ENCODE measurements at regions not wholly inside any gene's neighbourhood (a gene's known extent, or its start where the extent isn't known, plus 50 kb on each side); places are given as distances from the start of the nearest gene placed in this dataset.

- DNase-seq (ENCODE audit: extremely low read depth, low read depth, low spot score) = no peak
These were observed 389.2 kb upstream of the F9 start for GRCh38 chrX:139141370-139141769.

- DNase-seq (ENCODE audit: extremely low read depth, low read depth, low spot score) = no peak
These were observed 396.2 kb upstream of the F9 start for GRCh38 chrX:139134316-139134715.

GRCh38 chrX:139126493-139126892, 404.0 kb upstream of the F9 start:
- no peak for DNase-seq (ENCODE audit: extremely low read depth, low read depth, low spot score)

DNA sequence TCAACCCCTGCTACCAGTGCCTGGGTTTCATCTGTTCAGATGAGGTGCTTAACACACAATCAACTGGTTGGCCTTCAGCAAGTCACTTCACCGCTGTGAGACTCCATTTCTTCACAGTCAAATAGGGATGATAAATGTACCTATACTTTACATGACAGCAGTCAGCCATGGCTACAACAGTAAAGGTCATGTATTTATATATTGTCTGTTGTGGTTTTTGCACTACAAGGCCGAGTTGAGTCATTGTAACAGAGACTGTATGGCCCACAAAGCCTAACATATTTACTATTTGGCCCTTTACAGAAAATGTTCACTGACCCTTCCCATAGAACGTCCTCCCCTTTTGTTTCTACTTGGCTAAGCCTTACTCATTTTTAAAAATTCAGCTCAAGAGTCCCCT, 404.6 kb upstream of the F9 start:
- DNase-seq (ENCODE audit: extremely low read depth, low read depth, low spot score) = no peak

- DNase-seq (ENCODE audit: extremely low read depth, low read depth, low spot score) = no peak
These were observed 408.8 kb upstream of the F9 start for GRCh38 chrX:139121616-139122286.

DNA sequence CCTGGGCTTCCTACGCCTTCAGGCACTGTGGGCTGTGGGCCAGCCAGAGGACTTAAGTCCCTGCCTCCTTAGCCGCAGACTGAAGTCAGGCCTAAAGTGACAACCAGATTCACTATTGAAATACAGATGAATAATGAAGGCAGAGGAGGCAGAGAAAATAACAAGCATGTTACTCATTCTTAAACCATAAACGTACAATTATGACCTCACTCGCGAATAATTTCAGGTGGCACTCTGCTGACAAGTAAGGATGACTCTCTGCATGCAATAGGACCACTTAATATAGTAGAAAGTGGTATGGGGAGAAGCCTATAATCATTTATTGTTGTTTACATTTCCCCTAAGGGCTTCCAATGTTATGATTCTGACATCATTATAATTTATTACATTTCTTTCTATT, 409.2 kb upstream of the FGF13 start:
- no peak for DNase-seq (ENCODE audit: extremely low read depth, low read depth, low spot score)

GRCh38 chrX:139113708-139114107, 402.2 kb upstream of the FGF13 start:
- no peak for DNase-seq (ENCODE audit: extremely low read depth, low read depth, low spot score)

DNA sequence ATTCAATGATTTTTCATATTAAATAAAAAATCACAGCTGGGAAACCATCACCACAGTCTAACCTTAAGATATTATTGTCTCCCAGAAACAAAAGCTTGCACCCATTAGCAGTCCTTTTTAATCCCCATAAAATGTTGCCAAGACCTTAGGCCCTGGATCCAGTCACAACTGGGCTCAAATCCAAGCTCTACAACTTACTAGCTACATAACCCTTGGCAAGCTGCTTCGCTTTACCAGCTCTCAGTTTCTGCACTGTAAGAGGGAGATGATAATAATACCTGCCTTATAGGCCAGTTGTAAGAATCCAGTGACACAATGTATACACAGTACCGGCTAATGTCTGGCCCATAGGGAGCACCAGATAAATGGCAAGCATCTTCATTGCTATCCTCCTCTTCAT, 400.9 kb upstream of the FGF13 start:
- no peak for DNase-seq (ENCODE audit: extremely low read depth, low read depth, low spot score)

- DNase-seq (ENCODE audit: extremely low read depth, low read depth, low spot score) = no peak
These were observed 394.6 kb upstream of the FGF13 start for GRCh38 chrX:139106069-139106468.

DNA sequence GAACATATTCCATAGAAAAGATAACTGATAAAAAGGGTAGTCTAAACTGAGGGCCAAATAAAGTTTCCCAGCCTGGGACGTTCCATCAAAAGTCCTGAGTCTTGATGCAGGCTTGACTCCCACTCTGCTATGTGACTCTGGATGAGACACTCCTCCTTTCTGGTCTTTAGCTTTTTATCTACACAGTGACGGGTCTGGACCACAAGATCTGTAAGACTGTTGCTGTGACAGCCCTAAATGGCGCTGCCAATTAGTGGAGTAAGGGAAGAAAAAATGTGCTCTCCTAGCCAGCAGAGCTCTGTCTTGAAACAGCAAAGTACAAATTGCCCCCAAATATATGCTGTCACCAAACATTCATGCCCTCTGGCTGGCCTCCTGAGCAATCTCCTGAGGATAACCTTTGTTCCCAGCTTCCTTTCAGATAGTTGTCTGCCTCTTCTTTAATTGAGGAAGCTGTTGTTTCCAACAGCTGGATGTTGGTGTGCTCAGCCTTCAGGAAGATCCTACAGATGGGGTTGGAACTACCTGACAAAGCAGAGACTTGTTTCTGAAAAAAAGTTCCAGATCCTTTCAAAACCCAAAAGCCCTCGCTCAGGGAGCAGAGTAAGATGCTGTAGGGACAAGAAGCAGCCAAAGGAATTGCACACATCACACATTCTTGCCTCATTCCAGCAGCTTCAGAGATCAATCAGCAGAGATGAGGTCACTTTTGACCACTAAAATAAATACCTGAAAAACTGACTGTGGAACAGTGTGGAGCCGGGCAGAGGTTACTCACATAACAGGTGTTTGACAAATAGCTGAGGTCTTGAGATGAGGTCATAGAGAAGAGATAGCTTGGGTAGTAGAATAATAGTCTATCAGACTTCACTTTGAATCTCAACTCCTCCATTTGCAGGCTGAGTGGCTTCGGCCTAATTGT, 383.4 kb upstream of the FGF13 start:
- DNase-seq (ENCODE audit: extremely low read depth, low read depth, low spot score) = no peak

DNA sequence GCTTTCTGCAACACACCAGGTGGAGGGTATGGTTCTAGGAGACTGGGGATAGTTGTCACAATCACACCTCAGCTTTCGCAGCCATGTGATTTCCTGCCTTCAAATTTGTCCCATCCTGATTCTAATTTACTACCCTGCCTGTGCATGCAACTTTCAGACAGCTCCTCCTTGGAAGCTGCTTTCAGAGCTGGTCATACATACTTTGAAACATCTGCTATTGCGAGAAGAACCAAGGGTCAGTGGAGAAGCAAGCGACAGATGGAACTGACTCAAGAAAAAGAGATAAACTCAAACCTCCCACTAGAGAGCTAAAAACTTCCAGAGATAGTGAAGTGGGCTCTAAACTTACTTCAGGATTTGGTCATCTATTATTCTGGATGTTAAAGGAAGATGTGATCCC, 381.7 kb upstream of the FGF13 start:
- no peak for DNase-seq (ENCODE audit: extremely low read depth, low read depth, low spot score)

DNA sequence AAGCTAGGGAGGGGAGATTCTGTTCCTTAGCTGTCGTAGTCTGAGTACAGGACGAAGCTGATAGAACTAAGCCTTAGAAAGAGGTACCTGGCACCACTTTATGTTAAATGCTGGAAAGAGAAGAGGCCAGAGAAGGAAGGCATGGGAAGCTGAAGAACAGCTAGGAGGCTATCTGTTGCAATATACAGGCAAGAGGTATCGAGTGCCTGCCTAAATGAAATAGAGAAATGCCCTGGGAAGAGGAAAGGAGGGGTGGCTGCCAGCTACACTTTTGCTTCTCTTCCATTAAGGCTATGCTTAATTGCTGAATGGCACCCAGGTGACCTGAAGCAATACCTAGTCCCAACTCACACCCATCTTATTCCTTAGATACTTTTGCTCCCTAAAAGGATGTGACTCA, 380.4 kb upstream of the FGF13 start:
- DNase-seq (ENCODE audit: extremely low read depth, low read depth, low spot score) = no peak

DNA sequence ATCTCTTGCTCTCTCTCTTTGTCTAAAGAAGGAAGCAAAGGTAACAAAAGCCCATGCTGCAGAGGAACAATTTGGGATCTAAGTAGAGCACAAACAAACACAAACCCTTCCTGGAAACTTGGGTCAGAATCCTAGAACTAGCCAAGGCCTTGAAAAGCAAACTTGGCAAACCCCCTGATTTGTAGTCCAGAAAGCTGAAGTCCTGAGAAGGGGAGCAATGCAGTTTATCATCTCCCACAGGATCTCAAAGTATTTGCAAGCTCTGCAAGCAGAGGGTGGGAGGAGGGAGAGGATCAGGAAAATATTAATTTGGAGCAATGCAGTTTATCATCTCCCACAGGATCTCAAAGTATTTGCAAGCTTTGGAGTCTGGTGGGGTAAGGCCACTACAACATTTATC, 379.5 kb upstream of the FGF13 start:
- no peak for DNase-seq (ENCODE audit: extremely low read depth, low read depth, low spot score)

DNA sequence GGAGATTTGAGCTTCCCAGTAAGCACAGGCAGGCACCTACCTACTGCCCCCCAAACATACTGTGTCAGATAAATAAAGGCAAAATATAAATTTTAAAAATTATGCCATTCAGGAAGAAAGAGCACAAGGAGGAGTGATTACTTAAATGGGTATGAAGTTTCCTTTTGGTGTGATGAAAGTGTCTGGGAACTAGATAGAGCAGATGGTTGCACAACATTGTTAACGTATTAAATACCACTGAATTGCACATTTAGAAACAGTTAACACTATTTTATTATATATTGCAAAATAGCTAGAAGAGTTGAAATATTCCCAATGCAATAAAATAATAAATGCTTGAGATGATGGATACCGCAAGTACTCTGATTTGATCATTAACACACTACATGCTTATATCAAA, 374.7 kb upstream of the FGF13 start:
- DNase-seq (ENCODE audit: extremely low read depth, low read depth, low spot score) = no peak

DNA sequence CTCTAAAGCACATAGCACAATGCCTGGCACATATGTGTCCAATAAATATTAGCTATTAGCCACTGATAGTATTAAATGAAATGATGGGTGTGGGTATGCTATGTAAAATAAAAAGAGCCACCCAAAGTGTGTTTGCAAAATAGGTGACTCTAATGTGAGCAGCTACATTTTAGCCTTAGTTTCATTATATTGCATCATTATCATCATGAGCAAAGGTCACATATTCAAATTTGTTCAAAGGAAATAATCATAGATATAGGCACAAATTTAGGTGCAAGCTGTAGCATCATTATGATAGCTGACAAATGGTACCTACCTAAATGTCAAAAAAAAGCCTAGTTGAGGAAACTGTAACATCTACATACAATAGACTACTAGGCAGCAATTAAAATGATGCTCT, 373.9 kb upstream of the FGF13 start:
- no peak for DNase-seq (ENCODE audit: extremely low read depth, low read depth, low spot score)

GRCh38 chrX:139083191-139083590, 371.7 kb upstream of the FGF13 start:
- DNase-seq (ENCODE audit: extremely low read depth, low read depth, low spot score) = no peak

DNA sequence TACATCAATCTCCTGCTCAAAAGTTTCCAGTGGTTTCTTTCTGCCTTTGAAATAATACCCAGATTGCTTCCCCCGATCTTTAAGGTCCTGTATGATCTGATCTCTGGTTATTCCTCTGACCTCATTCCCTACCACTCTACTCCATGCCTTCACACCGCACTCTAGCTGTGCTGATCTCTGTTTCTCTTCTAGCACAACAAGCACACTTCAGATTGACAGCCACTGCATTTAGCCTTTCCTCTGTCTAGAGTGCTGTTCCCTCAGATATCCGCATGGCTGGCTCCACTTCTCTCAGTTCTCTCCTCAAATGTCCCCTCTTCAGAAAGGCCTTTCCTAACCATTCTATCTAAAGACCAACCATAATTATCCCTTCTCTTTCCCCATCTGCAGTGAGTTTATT, 370.4 kb upstream of the FGF13 start:
- DNase-seq (ENCODE audit: extremely low read depth, low read depth, low spot score) = no peak

- no peak for DNase-seq (ENCODE audit: extremely low read depth, low read depth, low spot score)
These were observed 368.3 kb upstream of the FGF13 start for GRCh38 chrX:139079789-139080188.

DNA sequence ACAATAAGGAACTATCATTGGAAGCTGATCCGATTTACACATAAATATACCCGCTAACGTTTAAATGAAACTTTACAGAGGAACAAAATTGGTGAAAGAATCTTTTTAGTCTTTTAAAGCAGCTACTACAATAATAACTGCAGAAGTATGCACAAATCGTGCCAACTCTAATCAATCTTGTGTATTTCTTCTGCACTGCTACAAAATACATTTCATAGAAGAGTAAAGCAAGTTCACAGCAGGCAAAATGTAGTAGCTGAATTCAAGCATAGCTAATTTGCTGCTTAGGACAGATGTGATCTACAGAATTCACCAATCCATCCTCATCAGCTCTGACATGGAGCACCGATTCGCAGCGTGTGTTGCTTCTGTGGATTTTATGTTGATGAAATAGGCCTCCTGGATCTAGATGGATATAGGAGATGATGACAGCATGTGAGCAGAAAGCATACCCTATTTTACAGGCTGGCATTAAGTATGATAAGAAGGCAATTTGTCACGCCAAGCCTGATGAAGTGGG, 367.3 kb upstream of the FGF13 start:
- no peak for DNase-seq (ENCODE audit: extremely low read depth, low read depth, low spot score)

GRCh38 chrX:139078342-139078741, 366.8 kb upstream of the FGF13 start:
- no peak for DNase-seq (ENCODE audit: extremely low read depth, low read depth, low spot score)

GRCh38 chrX:139077281-139078250, 366.0 kb upstream of the FGF13 start:
- DNase-seq (ENCODE audit: extremely low read depth, low read depth, low spot score) = no peak
